ENCODE measurements at regions not wholly inside any gene's neighbourhood (a gene's known extent, or its start where the extent isn't known, plus 50 kb on each side); places are given as distances from the start of the nearest gene placed in this dataset.

DNA sequence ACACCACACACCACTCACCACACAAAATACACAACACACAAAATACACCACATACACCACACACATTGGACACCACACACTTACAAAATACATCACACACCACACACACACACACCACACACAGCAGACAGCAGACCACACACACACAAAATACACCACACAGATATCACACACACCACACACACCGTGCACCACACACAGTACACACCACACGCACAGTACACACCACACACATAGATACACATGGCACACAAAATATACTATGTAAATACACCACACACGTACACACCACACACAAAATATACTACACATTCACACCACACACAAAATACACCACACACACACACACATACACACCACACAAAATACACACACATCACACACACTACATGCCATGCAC is 1243.5 kb downstream of the BRD1 start:
- no peak for ATAC-seq
- H3K27ac ChIP-seq (ENCODE audit: low read depth, low read length), result no peak overlapping the region
- no peaks in the 10 kb centered on the region for H3K27me3 ChIP-seq (ENCODE audit: insufficient read depth, low read length)
- no peak for TF ChIP-seq POLR2A (IDR thresholded peaks at IDR 0.05; ENCODE audit: borderline replicate concordance, extremely low read depth, insufficient read depth, insufficient read length)
- TF ChIP-seq EZH2phosphoT487 (IDR thresholded peaks at IDR 0.05; ENCODE audit: borderline replicate concordance), result no peak
- TF ChIP-seq, protein P1, sequence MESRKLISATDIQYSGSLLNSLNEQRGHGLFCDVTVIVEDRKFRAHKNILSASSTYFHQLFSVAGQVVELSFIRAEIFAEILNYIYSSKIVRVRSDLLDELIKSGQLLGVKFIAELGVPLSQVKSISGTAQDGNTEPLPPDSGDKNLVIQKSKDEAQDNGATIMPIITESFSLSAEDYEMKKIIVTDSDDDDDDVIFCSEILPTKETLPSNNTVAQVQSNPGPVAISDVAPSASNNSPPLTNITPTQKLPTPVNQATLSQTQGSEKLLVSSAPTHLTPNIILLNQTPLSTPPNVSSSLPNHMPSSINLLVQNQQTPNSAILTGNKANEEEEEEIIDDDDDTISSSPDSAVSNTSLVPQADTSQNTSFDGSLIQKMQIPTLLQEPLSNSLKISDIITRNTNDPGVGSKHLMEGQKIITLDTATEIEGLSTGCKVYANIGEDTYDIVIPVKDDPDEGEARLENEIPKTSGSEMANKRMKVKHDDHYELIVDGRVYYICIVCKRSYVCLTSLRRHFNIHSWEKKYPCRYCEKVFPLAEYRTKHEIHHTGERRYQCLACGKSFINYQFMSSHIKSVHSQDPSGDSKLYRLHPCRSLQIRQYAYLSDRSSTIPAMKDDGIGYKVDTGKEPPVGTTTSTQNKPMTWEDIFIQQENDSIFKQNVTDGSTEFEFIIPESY (IDR thresholded peaks at IDR 0.05; ENCODE audit: extremely low read depth, insufficient replicate concordance, low read length), result no peak
- intact Hi-C loops (cut with micrococcal nuclease), result no loop called here
- no peaks in the 10 kb centered on the region for H3K79me2 ChIP-seq (ENCODE audit: insufficient read depth, low read length)
- H4K20me1 ChIP-seq (ENCODE audit: insufficient read depth), result no peaks in the 10 kb centered on the region
- H3K4me3 ChIP-seq (replicated peaks in 1 of 2; ENCODE audit: low read depth in 1 of 2, low read length in 2 of 2), result no peak overlapping the region
- CTCF ChIA-PET, result no interaction called here
- BruUV-seq (replicated peaks), result no TSS peak
- H3K4me1 ChIP-seq (ENCODE audit: control insufficient read depth in 1 of 2, insufficient read depth in 2 of 2, low read length in 2 of 2), result no peaks in the 10 kb centered on the region
- no peak for DNase-seq (ENCODE audit: low read depth, low spot score)
- H3K9me3 ChIP-seq (ENCODE audit: control insufficient read depth in 1 of 2, insufficient read depth in 1 of 2, low read depth in 1 of 2, low read length in 2 of 2), result peaks cover 6 to 14% of the 10 kb centered on the region in 2 experiments; a peak in 3 of 4 replicates
- no peak overlapping the region for H2AFZ ChIP-seq (ENCODE audit: low read depth, low read length, poor library complexity, severe bottlenecking)
- POLR2A ChIA-PET, result no interaction called here
- no peak overlapping the region for H3K4me2 ChIP-seq (ENCODE audit: low read length)
- H3K9ac ChIP-seq (ENCODE audit: low read length), result no peak overlapping the region
- no peaks in the 10 kb centered on the region for H3K9me2 ChIP-seq (ENCODE audit: insufficient read depth)
- no peaks in the 10 kb centered on the region for H3K36me3 ChIP-seq (ENCODE audit: control insufficient read depth in 1 of 2, insufficient read depth in 2 of 2, low read length in 2 of 2)
- RAD21 ChIA-PET (ENCODE audit: low non-redundant PET in 1 of 2, low total read pairs in 2 of 2, uncharacterized antibody in 2 of 2, unreplicated experiment in 2 of 2), result no interaction called here

DNA sequence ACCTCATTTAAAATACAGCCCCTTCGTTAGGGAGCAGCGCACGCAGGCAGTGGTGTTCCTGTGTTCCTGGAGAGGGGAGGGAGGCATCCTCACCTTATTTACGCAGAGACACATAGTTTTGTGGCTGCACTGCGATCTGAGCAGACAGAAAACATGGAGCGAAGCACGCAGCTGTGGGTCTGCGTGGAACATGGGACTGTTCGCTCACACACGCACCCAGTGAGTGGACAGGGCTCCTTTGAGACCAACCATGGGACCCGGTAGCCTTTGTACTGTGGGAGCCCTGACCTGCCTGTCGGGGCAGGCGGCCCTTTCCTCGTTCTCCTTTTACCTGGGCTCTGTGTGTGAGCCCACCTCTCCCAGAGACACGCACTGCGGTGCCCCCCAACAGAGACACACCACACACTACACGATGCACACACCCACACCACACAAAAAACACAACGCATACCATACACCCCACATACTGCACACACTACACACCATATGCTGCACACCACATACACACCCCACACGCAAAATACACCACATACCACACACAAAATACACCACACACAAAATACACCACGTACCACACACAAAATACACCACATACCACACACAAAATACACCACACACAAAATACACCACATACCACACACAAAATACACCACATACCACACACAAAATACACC is 1245.7 kb downstream of the BRD1 start:
- Histone ChIP-seq H3K9me2 (ENCODE audit: insufficient read depth) (no peaks in the 10 kb centered on the region), H3K4me2 (ENCODE audit: low read length) (no peak overlapping the region), H3K27ac (ENCODE audit: low read depth, low read length) (no peak overlapping the region), H3K9ac (ENCODE audit: low read length) (no peak overlapping the region), H3K4me1 (ENCODE audit: control insufficient read depth in 1 of 2, insufficient read depth in 2 of 2, low read length in 2 of 2) (no peaks in the 10 kb centered on the region), H2AFZ (ENCODE audit: low read depth, low read length, poor library complexity, severe bottlenecking) (no peak overlapping the region), H3K79me2 (ENCODE audit: insufficient read depth, low read length) (no peaks in the 10 kb centered on the region), H3K36me3 (ENCODE audit: control insufficient read depth in 1 of 2, insufficient read depth in 2 of 2, low read length in 2 of 2) (no peaks in the 10 kb centered on the region), H3K27me3 (ENCODE audit: insufficient read depth, low read length) (no peaks in the 10 kb centered on the region), H3K4me3 (replicated peaks in 1 of 2; ENCODE audit: low read depth in 1 of 2, low read length in 2 of 2) (no peak overlapping the region), H3K9me3 (ENCODE audit: control insufficient read depth in 1 of 2, insufficient read depth in 1 of 2, low read depth in 1 of 2, low read length in 2 of 2) (peaks cover 6 to 14% of the 10 kb centered on the region in 2 experiments; a peak in 3 of 4 replicates), H4K20me1 (ENCODE audit: insufficient read depth) (no peaks in the 10 kb centered on the region)
- intact Hi-C loops (cut with micrococcal nuclease), result no loop called here
- ChIA-PET CTCF (no interaction called here), POLR2A (no interaction called here), RAD21 (ENCODE audit: low non-redundant PET in 1 of 2, low total read pairs in 2 of 2, uncharacterized antibody in 2 of 2, unreplicated experiment in 2 of 2) (no interaction called here)
- BruUV-seq (replicated peaks), result no TSS peak
- ATAC-seq, result no peak
- DNase-seq (ENCODE audit: low read depth, low spot score), result no peak
- TF ChIP-seq SP1 (IDR thresholded peaks at IDR 0.05; ENCODE audit: low read depth) (no peak), FOSL1 (IDR thresholded peaks at IDR 0.05; ENCODE audit: low read depth) (no peak), ZFX (IDR thresholded peaks at IDR 0.05) (no peak), POLR2A (IDR thresholded peaks at IDR 0.05; ENCODE audit: borderline replicate concordance, extremely low read depth, insufficient read depth, insufficient read length) (no peak), ZNF274 (IDR thresholded peaks at IDR 0.05; ENCODE audit: low read depth, low read length) (no peak), CEBPB (IDR thresholded peaks at IDR 0.05; ENCODE audit: low read depth) (no peak), TCF7L2 (IDR thresholded peaks at IDR 0.05; ENCODE audit: borderline replicate concordance, extremely low read depth, insufficient read depth, insufficient read length) (no peak), RAD21 (IDR thresholded peaks at IDR 0.05; ENCODE audit: low read depth) (no peak)
- TF ChIP-seq, protein P2, sequence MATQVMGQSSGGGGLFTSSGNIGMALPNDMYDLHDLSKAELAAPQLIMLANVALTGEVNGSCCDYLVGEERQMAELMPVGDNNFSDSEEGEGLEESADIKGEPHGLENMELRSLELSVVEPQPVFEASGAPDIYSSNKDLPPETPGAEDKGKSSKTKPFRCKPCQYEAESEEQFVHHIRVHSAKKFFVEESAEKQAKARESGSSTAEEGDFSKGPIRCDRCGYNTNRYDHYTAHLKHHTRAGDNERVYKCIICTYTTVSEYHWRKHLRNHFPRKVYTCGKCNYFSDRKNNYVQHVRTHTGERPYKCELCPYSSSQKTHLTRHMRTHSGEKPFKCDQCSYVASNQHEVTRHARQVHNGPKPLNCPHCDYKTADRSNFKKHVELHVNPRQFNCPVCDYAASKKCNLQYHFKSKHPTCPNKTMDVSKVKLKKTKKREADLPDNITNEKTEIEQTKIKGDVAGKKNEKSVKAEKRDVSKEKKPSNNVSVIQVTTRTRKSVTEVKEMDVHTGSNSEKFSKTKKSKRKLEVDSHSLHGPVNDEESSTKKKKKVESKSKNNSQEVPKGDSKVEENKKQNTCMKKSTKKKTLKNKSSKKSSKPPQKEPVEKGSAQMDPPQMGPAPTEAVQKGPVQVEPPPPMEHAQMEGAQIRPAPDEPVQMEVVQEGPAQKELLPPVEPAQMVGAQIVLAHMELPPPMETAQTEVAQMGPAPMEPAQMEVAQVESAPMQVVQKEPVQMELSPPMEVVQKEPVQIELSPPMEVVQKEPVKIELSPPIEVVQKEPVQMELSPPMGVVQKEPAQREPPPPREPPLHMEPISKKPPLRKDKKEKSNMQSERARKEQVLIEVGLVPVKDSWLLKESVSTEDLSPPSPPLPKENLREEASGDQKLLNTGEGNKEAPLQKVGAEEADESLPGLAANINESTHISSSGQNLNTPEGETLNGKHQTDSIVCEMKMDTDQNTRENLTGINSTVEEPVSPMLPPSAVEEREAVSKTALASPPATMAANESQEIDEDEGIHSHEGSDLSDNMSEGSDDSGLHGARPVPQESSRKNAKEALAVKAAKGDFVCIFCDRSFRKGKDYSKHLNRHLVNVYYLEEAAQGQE (IDR thresholded peaks at IDR 0.05; ENCODE audit: low read depth), result no peak
- TF ChIP-seq, protein P3, sequence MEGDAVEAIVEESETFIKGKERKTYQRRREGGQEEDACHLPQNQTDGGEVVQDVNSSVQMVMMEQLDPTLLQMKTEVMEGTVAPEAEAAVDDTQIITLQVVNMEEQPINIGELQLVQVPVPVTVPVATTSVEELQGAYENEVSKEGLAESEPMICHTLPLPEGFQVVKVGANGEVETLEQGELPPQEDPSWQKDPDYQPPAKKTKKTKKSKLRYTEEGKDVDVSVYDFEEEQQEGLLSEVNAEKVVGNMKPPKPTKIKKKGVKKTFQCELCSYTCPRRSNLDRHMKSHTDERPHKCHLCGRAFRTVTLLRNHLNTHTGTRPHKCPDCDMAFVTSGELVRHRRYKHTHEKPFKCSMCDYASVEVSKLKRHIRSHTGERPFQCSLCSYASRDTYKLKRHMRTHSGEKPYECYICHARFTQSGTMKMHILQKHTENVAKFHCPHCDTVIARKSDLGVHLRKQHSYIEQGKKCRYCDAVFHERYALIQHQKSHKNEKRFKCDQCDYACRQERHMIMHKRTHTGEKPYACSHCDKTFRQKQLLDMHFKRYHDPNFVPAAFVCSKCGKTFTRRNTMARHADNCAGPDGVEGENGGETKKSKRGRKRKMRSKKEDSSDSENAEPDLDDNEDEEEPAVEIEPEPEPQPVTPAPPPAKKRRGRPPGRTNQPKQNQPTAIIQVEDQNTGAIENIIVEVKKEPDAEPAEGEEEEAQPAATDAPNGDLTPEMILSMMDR (IDR thresholded peaks at IDR 0.05 in 2 of 3, conservative IDR thresholded peaks at IDR 0.05 in 1 of 3; ENCODE audit: borderline replicate concordance in 1 of 3, insufficient read depth in 1 of 3, low read depth in 2 of 3, low read length in 2 of 3), result no peak
